ENCODE measurements at regions not wholly inside any gene's neighbourhood (a gene's known extent, or its start where the extent isn't known, plus 50 kb on each side); places are given as distances from the start of the nearest gene placed in this dataset.
"Not testable (repeated sequence)": the region's sequence is repeated elsewhere in the genome, so short reads cannot be mapped to it uniquely, and the experiment has no call there.

- DNase-seq: no peak
These were observed 2338.6 kb downstream of the LRRC4C start for GRCh38 chr11:39120890-39121289.

GRCh38 chr11:39113606-39114005, 2345.8 kb downstream of the LRRC4C start:
- DNase-seq: no peak

GRCh38 chr11:39102236-39102635, 2357.2 kb downstream of the LRRC4C start:
- DNase-seq: no peak

GRCh38 chr11:39078465-39078864, 2381.0 kb downstream of the LRRC4C start:
- no peak for DNase-seq

GRCh38 chr11:39037611-39038010, 2421.8 kb downstream of the LRRC4C start:
- DNase-seq: no peak

GRCh38 chr11:39036021-39036420, 2423.4 kb downstream of the LRRC4C start:
- DNase-seq: no peak

- DNase-seq: no peak
These were observed 2423.5 kb upstream of the RAG2 start for GRCh38 chr11:39021539-39021938.

- DNase-seq: no peak
These were observed 2413.8 kb upstream of the RAG2 start for GRCh38 chr11:39011797-39012196.

- no peak for DNase-seq
These were observed 2392.8 kb upstream of the RAG2 start for GRCh38 chr11:38990841-38991240.

- no peak for DNase-seq
These were observed 2392.1 kb upstream of the RAG2 start for GRCh38 chr11:38990139-38990538.

GRCh38 chr11:38988908-38989307, 2390.9 kb upstream of the RAG2 start:
- DNase-seq: no peak

- no peak for DNase-seq
These were observed 2374.2 kb upstream of the RAG2 start for GRCh38 chr11:38972220-38972619.

GRCh38 chr11:38971141-38971540, 2373.1 kb upstream of the RAG2 start:
- DNase-seq: no peak

GRCh38 chr11:38968951-38969350, 2370.9 kb upstream of the RAG2 start:
- DNase-seq: no peak

- no peak for DNase-seq
These were observed 2354.7 kb upstream of the RAG2 start for GRCh38 chr11:38952698-38953097.

- DNase-seq: no peak
These were observed 2352.8 kb upstream of the RAG2 start for GRCh38 chr11:38950867-38951266.

- DNase-seq: no peak
These were observed 2350.4 kb upstream of the RAG2 start for GRCh38 chr11:38948392-38948791.

GRCh38 chr11:38937709-38938108, 2339.7 kb upstream of the RAG2 start:
- no peak for DNase-seq

GRCh38 chr11:38935941-38936340, 2337.9 kb upstream of the RAG2 start:
- no peak for DNase-seq

- DNase-seq: no peak
These were observed 2330.0 kb upstream of the RAG2 start for GRCh38 chr11:38927993-38928392.

- no peak for DNase-seq
These were observed 2326.6 kb upstream of the RAG2 start for GRCh38 chr11:38924644-38925043.

GRCh38 chr11:38900211-38900610, 2302.2 kb upstream of the RAG2 start:
- DNase-seq: no peak

GRCh38 chr11:38894201-38894600, 2296.2 kb upstream of the RAG2 start:
- not testable (repeated sequence) for DNase-seq

- no peak for DNase-seq
These were observed 2286.3 kb upstream of the RAG2 start for GRCh38 chr11:38884145-38884865.

GRCh38 chr11:38867338-38867737, 2269.3 kb upstream of the RAG2 start:
- DNase-seq: no peak
